Ishikawa (cell line): ENCODE measurements at regions not wholly inside any gene's neighbourhood (a gene's known extent, or its start where the extent isn't known, plus 50 kb on each side); places are given as distances from the start of the nearest gene placed in this dataset.

Source experiments
- EGR1 ChIP-seq: IDR thresholded peaks from 2 replicates; pipeline ENCODE4 v1.6.1; 2012
- EP300 ChIP-seq: IDR thresholded peaks from 2 replicates; pipeline ENCODE4 v1.6.1; 2012; ENCODE audit warnings: borderline replicate concordance
- RAD21 ChIP-seq: IDR thresholded peaks from 2 replicates; pipeline ENCODE4 v1.6.1; 2012; ENCODE audit warnings: low read depth
- TCF12 ChIP-seq: IDR thresholded peaks from 2 replicates; pipeline ENCODE4 v1.6.1; 2012; ENCODE audit warnings: low read depth

DNA sequence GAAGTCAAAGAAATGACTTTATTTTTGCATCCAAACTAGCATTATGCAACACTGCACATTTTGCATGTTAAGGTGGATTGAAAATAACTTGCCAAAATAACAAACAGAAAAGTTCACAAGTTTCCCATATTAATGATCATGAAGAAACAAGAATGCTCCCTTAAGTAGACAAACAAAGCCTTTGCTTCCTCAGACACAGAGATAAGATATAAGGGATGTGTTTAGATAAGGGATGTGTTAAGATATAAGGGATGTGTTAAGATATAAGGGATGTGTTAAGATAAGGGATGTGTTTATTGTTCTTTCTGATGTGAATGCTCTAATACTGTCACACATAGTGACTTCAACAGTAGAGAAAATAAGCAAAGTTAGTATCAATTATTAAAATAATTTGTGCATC is 174.8 kb downstream of the GABRG2 start:
- TF ChIP-seq TCF12 (no peak), EP300 (no peak), EGR1 (no peak), RAD21 (no peak)
